GM12872 (cell line): ENCODE measurements at regions not wholly inside any gene's neighbourhood (a gene's known extent, or its start where the extent isn't known, plus 50 kb on each side); places are given as distances from the start of the nearest gene placed in this dataset.

Experiments
- CTCF ChIP-seq: IDR thresholded peaks from 3 replicates; pipeline ENCODE4 v1.5.1; 2011; ENCODE audit warnings: low read depth, mild to moderate bottlenecking, low read length, moderate library complexity; ENCODE audit not compliant: insufficient read depth

GRCh38 chr2:144012304-144012703, 507.6 kb downstream of the ZEB2 start:
- TF ChIP-seq CTCF, result no peak

GRCh38 chr2:144011553-144011952, 508.4 kb downstream of the ZEB2 start:
- TF ChIP-seq CTCF, result no peak

DNA sequence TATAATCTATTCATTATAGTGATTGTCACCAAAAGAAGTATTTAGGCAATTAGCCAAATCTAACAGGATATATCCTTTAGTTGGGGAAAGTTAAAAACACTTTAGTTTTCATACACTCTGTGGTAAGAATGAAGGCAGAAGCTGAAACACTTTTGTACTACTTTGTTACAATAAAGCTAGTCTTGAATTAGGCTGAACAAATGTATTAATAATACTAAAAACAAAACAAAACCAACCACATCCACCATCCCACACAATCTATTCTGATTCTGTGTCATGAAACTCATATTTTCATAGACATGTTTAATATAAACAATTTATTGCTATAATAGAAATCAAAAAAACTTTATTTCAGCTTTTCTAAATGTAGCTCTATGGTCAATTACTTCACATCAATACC, 508.8 kb downstream of the ZEB2 start:
- no peak for TF ChIP-seq CTCF

DNA sequence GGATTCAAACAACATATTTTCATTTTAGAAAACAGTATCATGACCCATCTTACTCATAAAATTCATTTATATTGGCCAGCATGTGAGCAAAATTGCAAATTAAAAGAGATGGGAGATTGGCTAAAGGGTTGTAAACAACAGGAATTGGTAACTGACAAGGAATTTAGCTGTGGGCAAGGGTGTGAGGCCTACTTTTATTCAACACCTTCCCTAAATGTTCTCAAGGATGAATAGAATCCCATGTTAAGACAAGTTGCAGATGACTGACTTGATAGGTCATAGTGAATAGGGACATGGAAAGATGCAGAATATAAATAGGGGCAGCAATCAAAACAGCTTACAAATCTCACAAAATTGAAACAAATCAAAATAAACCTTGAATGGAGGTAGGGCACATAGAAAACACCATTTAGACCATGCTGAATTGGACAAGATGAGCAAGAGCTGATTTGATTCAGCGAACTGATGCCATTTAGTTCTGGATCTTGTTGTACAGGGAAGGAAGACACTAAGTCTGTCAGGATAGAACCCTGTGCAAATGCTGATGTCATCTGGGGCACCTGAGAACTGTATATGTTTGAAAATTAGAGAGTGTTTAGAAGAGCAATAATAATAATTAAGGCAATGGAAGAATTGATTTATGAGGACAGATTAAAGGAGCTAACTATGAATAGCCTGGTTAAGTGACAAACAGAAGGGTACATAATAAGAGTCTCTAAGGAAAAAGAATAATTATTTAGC, 509.7 kb downstream of the ZEB2 start:
- no peak for TF ChIP-seq CTCF

GRCh38 chr2:144006139-144006538, 513.8 kb downstream of the ZEB2 start:
- TF ChIP-seq CTCF, result no peak

- TF ChIP-seq CTCF, result no peak
Observed at GRCh38 chr2:144004742-144005141, 515.2 kb downstream of the ZEB2 start.

- no peak for TF ChIP-seq CTCF
Observed at GRCh38 chr2:144003460-144004075, 516.4 kb downstream of the ZEB2 start.
